DMS53 treated with DMSO at 0.1 percent for 48 hours (cell line): ENCODE measurements at regions not wholly inside any gene's neighbourhood (a gene's known extent, or its start where the extent isn't known, plus 50 kb on each side); places are given as distances from the start of the nearest gene placed in this dataset.

Source experiments
- DNase-seq: peaks from one replicate; lab custom pipeline; 2025; ENCODE audit not compliant: unreplicated experiment; lab: John Stamatoyannopoulos, UW

DNA sequence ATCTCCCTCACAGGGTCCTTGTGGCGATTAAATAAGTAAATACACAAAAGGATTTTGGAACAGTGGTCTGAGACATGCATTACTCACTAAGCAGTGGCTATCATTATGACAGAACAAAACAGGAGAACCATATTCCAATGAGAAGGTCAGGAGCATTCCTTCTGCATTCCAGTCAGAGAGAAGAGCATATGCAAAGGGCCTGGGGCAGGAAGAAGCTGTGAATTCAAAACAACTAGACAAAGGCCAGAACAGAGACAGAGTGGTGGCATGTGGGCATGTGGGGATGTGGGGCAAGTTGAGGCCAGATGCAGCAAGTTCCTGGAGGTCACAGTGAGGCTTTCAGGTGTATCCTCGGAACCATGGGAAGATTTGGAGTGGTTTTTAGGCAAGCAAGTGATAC lies 70.1 kb upstream of the VRK1 start:
- DNase-seq: no peak

DNA sequence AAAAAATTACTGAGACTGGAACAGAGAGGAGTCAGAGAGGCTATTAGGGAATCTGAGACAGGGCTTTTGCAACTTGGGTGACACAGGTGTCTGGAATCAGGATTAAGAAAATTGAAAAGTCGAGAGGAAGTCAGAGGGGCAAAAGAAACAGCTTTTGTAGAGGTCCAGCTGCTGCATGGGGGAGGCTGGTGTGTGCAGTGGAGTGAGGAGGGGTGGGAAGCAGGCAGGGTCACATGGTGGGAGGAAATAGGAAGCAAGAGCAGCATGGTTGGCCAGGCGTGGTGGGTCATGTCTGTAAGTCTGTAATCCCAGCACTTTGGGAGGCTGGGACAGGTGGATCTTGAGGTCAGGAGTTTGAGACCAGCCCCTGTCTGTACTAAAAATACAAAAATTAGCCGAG lies 69.7 kb upstream of the VRK1 start:
- DNase-seq: no peak

GRCh38 chr14:96727980-96728717 lies 69.0 kb upstream of the VRK1 start:
- no peak for DNase-seq

DNA sequence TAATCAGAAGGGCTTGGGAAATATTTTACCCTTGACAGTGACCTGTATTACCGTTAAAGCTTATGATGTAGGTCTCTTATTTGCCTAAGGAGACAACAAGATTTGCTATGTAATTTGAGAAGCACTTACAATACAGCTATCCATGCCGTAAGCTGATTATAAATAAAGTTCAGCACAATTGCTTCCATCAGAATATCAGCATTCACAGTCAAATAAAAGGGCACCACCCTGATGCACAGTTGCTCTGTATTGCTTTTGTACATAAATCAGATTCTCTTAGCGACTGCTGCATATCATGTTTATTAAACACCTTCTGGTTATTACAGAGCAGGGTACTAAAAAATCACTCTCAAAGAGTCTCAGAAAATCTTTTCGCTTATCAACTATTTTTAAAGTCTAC lies 67.3 kb upstream of the VRK1 start:
- DNase-seq: peak; percentile 8

- no peak for DNase-seq
Observed at GRCh38 chr14:96730386-96730785, 66.8 kb upstream of the VRK1 start.

- DNase-seq: peak; percentile 62
Observed at GRCh38 chr14:96734076-96734622, 63.0 kb upstream of the VRK1 start.

GRCh38 chr14:96735526-96735925 lies 61.7 kb upstream of the VRK1 start:
- no peak for DNase-seq

GRCh38 chr14:96736439-96736838 lies 60.7 kb upstream of the VRK1 start:
- DNase-seq: no peak

DNA sequence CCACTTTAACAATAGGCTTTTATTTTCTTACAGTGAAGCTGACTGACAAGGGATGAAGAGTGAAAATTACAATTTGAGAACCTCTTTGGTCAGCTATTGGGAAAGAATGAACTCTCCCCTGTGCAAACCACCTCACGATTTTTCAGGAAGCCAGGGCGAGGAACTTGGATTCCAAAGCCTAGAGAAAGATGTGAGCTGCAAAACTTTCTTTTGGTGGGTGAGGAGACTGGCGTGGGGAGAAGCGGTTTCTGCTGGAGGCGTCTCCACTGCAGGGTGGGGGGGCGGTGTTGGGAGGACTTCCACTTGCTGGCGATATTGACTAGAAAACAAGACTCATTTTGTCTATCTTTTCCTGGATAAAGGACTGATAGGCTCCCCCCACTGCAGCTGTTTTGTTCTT lies 59.3 kb upstream of the VRK1 start:
- no peak for DNase-seq

- no peak for DNase-seq
Observed at GRCh38 chr14:96739200-96739910, 57.8 kb upstream of the VRK1 start.

DNA sequence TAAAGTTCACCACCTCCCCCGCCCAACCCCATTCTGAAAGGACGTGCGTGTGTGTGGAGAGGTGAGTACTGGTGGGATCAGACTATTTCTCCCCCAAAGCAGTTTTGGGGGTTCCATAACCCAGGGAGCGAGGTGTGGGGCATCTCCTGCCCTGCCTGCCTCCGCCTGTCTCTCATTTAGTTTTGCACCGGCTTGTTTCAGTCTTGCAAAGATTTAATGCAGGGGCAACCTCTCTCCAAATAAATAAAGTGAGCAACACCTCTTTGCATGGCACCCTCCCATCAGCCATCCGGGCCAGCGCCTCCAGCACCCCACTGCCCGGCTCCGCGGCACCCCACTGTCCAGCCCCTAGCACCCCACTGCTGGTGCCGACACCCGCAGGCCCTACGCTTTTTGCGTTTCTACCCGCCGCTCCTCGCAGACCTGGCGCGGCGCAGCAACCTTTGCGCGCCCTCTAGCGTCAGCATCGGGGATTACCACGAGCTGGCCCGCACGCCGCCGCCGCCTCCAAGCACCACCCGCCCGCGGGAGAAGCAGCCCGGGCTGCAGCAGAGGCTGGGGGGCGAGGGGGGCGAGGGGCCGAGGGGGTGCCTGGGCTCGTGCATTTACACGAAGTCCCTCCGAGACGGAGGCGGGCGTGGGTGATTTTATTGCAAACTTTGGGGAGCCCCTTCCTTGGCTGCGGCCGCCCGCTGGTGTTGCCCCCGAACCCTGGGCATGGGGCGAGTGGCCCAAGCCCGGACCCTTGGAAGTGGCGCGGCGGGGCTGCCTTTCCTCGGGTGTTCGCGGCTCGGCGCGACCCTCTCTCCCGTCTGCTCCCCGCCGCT lies 55.8 kb upstream of the VRK1 start:
- DNase-seq: no peak

DNA sequence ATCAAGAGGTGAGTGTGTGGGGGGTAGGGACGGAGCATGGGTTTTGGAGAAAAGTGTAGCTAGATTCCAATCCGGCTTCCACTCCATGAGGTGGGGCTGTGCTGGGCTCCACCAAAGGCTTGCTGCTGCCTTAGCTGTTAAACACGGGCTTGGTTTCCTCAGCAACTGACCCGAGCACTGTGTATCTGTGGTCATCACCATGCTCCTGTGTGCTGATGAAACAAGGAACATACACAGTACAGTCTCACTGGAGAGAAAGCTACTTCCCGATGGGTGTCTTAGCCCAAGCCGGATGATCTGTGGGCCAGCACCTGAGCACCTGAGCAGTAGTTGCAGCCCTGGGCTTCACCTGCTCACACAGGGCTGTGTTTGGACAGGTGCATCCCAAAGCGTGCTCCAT lies 52.9 kb upstream of the VRK1 start:
- no peak for DNase-seq

DNA sequence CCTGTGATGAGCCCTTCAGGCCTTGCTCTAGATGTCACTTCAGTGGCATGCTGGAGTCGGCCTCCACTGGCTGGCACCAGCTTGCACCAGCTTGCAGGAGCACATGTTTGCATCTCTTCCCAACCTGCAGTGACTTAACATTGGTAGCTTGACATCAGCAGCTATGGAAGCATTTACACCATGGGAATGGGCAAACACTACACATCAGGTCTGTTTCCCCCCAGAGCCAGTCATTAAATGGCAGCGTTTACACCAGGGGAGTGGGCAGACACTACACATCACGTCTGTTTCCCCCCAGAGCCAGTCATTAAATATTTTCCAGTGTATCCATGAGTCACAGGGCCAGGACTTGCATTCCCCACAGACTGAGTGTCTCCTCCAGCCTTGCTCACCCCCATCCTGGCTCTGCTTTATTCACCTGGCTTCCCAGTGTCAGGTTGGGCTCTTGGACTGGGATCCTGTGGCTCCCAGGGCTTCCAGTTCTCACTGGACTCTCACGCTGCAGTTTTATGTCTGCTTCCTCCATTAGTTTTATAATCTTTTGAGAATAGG lies 51.6 kb upstream of the VRK1 start:
- no peak for DNase-seq

- DNase-seq: no peak
Observed at GRCh38 chr14:96746101-96746500, 51.1 kb upstream of the VRK1 start.

- no peak for DNase-seq
Observed at GRCh38 chr14:96747006-96747405, 50.2 kb upstream of the VRK1 start.
